LNCAP (cell line): ENCODE measurements at regions not wholly inside any gene's neighbourhood (a gene's known extent, or its start where the extent isn't known, plus 50 kb on each side); places are given as distances from the start of the nearest gene placed in this dataset.

Experiments used
- CTCF ChIP-seq: fragments of 450-650 bp; IDR thresholded peaks from 2 replicates; pipeline ENCODE4 v1.5.1; 2017; ENCODE audit warnings: mild to moderate bottlenecking

GRCh38 chr2:180352620-180353019 is 345.5 kb upstream of the CWC22 start:
- no peak for TF ChIP-seq CTCF

DNA sequence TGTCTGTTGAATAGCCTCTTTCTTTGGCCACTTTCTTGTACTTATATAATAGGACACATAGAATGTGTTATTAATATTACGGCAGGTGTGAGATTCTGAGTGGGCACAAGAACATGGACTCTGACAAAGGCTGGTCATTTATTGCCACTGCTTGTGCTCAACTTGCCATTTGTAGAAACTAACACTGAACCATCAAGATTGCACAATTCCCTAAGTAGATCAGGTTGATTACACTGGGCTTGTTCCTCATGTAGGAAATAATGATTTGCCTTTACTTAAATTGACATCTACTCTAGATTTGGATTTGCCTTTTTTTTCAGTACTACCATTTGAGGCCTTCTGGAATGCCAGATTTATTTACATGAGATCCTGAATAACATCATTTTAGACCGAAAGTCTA is 342.7 kb upstream of the CWC22 start:
- TF ChIP-seq CTCF: no peak

GRCh38 chr2:180343528-180344345 is 336.6 kb upstream of the CWC22 start:
- TF ChIP-seq CTCF: no peak

DNA sequence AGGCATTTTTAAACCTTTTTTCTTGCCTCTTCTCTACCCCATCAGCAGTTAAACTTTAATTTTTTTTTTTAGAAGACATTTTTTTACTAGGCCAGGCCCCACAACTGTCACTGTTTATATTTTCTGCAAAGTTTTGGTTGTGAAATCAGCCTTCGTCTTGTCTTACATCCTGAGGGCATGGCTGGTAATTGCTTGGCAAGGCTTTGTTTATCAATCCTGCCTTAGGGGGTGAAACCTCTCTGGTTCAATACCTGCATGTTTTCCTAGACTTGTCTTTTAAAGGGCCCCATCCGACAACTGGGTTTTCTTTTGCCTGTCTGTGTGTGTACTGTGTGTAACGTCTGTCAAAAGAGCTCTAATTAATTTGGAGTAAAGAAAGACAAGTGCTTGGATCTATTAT is 330.0 kb upstream of the CWC22 start:
- no peak for TF ChIP-seq CTCF

- TF ChIP-seq CTCF: no peak
Observed at GRCh38 chr2:180336550-180336949, 329.5 kb upstream of the CWC22 start.

- TF ChIP-seq CTCF: no peak
Observed at GRCh38 chr2:180334514-180334913, 327.4 kb upstream of the CWC22 start.

DNA sequence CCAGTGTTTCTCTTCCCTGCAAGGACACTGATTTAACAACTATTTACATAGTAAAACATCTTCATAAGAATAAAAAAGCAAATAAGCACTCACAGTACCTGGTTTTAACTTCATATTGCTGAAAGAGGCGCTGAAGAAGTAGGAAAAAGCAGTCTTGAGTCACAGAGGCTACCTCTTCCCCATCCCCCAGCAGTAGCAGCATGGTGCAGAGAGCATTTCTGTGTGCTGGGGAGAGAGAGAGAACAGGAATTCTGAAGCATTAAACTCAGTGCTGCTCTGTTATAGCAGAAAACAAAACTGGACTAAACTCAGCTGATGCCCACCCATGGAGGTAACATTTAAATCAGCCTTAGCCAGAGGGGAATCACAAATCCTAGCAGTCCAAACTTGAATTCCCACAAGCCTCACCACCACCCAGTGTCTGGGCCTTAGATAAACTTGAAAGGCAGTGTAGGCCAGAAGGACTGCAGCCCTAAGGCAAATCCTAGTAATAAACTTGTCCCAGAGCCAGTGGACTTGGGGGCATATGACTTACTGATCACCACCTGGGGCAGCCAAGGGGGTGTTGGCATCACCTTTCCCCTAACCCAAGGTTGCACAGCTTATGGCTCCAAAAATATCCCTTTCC is 321.8 kb upstream of the CWC22 start:
- TF ChIP-seq CTCF: no peak
